ENCODE measurements at regions not wholly inside any gene's neighbourhood (a gene's known extent, or its start where the extent isn't known, plus 50 kb on each side); places are given as distances from the start of the nearest gene placed in this dataset.

- Histone ChIP-seq H3K9me3 (ENCODE audit: low read depth) (no peaks in the 10 kb centered on the region), H3K27me3 (peaks cover 91% of the 10 kb centered on the region), H3K27ac (no peak overlapping the region), H3K4me1 (no peaks in the 10 kb centered on the region), H3K36me3 (no peaks in the 10 kb centered on the region), H2AFZ (replicated peaks) (no peak overlapping the region), H3K79me2 (ENCODE audit: low read depth) (no peaks in the 10 kb centered on the region), H4K20me1 (ENCODE audit: low read depth) (no peaks in the 10 kb centered on the region), H3K4me2 (no peak overlapping the region), H3F3A (ENCODE audit: low read depth) (no peaks in the 10 kb centered on the region), H3K9ac (no peak overlapping the region), H3K4me3 (no peak overlapping the region)
- DNase-seq (ENCODE audit: low spot score): no peak
- no peak overlapping the region for H3K27ac Mint-ChIP-seq
- no peaks in the 10 kb centered on the region for H3K4me1 Mint-ChIP-seq
- H3K4me3 Mint-ChIP-seq: no peak overlapping the region
- no peaks in the 10 kb centered on the region for H3K36me3 Mint-ChIP-seq
- TF ChIP-seq, protein P1, sequence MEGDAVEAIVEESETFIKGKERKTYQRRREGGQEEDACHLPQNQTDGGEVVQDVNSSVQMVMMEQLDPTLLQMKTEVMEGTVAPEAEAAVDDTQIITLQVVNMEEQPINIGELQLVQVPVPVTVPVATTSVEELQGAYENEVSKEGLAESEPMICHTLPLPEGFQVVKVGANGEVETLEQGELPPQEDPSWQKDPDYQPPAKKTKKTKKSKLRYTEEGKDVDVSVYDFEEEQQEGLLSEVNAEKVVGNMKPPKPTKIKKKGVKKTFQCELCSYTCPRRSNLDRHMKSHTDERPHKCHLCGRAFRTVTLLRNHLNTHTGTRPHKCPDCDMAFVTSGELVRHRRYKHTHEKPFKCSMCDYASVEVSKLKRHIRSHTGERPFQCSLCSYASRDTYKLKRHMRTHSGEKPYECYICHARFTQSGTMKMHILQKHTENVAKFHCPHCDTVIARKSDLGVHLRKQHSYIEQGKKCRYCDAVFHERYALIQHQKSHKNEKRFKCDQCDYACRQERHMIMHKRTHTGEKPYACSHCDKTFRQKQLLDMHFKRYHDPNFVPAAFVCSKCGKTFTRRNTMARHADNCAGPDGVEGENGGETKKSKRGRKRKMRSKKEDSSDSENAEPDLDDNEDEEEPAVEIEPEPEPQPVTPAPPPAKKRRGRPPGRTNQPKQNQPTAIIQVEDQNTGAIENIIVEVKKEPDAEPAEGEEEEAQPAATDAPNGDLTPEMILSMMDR (IDR thresholded peaks at IDR 0.05): no peak
- TF ChIP-seq EZH2 (IDR thresholded peaks at IDR 0.05) (no peak), EZH2phosphoT487 (IDR thresholded peaks at IDR 0.05) (no peak)
- H3K27me3 Mint-ChIP-seq (ENCODE audit: insufficient read depth, low read depth): peaks cover 5% of the 10 kb centered on the region
- no peaks in the 10 kb centered on the region for H3K9me3 Mint-ChIP-seq
Measured at GRCh38 chr12:53854701-53855316, 83.8 kb upstream of the HOXC13 start.

- no peaks in the 10 kb centered on the region for H3K4me1 Mint-ChIP-seq
- Histone ChIP-seq H3K27me3 (peaks cover 89% of the 10 kb centered on the region), H4K20me1 (ENCODE audit: low read depth) (no peaks in the 10 kb centered on the region), H3K79me2 (ENCODE audit: low read depth) (no peaks in the 10 kb centered on the region), H3K4me2 (no peak overlapping the region), H3K4me3 (no peak overlapping the region), H3K9ac (no peak overlapping the region), H3K36me3 (no peaks in the 10 kb centered on the region), H3K4me1 (no peaks in the 10 kb centered on the region), H3K27ac (no peak overlapping the region), H3K9me3 (ENCODE audit: low read depth) (no peaks in the 10 kb centered on the region), H2AFZ (replicated peaks) (no peak overlapping the region), H3F3A (ENCODE audit: low read depth) (no peaks in the 10 kb centered on the region)
- no peak overlapping the region for H3K4me3 Mint-ChIP-seq
- TF ChIP-seq EZH2phosphoT487 (IDR thresholded peaks at IDR 0.05) (no peak), EZH2 (IDR thresholded peaks at IDR 0.05) (no peak)
- TF ChIP-seq, protein P1 (IDR thresholded peaks at IDR 0.05): no peak
- no peak overlapping the region for H3K27ac Mint-ChIP-seq
- no peak for DNase-seq (ENCODE audit: low spot score)
- no peaks in the 10 kb centered on the region for H3K36me3 Mint-ChIP-seq
- H3K27me3 Mint-ChIP-seq (ENCODE audit: insufficient read depth, low read depth): peaks cover 9% of the 10 kb centered on the region
- H3K9me3 Mint-ChIP-seq: no peaks in the 10 kb centered on the region
Measured at GRCh38 chr12:53856132-53856531, 82.5 kb upstream of the HOXC13 start.

GRCh38 chr12:53857666-53858065, 81.0 kb upstream of the HOXC13 start:
- Histone ChIP-seq H3K4me3 (no peak overlapping the region), H3K9me3 (ENCODE audit: low read depth) (no peaks in the 10 kb centered on the region), H3K4me2 (no peak overlapping the region), H2AFZ (replicated peaks) (no peak overlapping the region), H3K27me3 (peaks cover 92% of the 10 kb centered on the region), H3K9ac (no peak overlapping the region), H3K4me1 (no peaks in the 10 kb centered on the region), H3F3A (ENCODE audit: low read depth) (no peaks in the 10 kb centered on the region), H3K79me2 (ENCODE audit: low read depth) (no peaks in the 10 kb centered on the region), H3K27ac (no peak overlapping the region), H3K36me3 (no peaks in the 10 kb centered on the region), H4K20me1 (ENCODE audit: low read depth) (no peaks in the 10 kb centered on the region)
- Mint-ChIP-seq H3K4me3 (no peak overlapping the region), H3K4me1 (no peaks in the 10 kb centered on the region), H3K27ac (no peak overlapping the region), H3K27me3 (ENCODE audit: insufficient read depth, low read depth) (peaks cover 10% of the 10 kb centered on the region), H3K9me3 (no peaks in the 10 kb centered on the region), H3K36me3 (no peaks in the 10 kb centered on the region)
- no peak for DNase-seq (ENCODE audit: low spot score)
- TF ChIP-seq, protein P1 (IDR thresholded peaks at IDR 0.05): no peak
- TF ChIP-seq EZH2 (IDR thresholded peaks at IDR 0.05): no peak

All from neural progenitor cell (in vitro differentiated cells).